DOHH2 (cell line): ENCODE measurements at regions not wholly inside any gene's neighbourhood (a gene's known extent, or its start where the extent isn't known, plus 50 kb on each side); places are given as distances from the start of the nearest gene placed in this dataset.

Experiments used
- CTCF ChIP-seq: fragments of 200-600 bp; sonication (generic); IDR thresholded peaks from one replicate; pipeline ENCODE4 v1.5.1; 2014; ENCODE audit warnings: antibody characterized with exemption, mild to moderate bottlenecking, low read depth, low read length; ENCODE audit not compliant: poor library complexity, severe bottlenecking
- EZH2phosphoT487 ChIP-seq: fragments of 200-600 bp; sonication (generic); IDR thresholded peaks from 2 replicates; pipeline ENCODE4 v1.6.1; 2017; ENCODE audit warnings: borderline replicate concordance, mild to moderate bottlenecking, antibody characterized with exemption, low read length, moderate library complexity, mixed read lengths

GRCh38 chr2:223532712-223533111, 69.4 kb downstream of the SCG2 start:
- TF ChIP-seq CTCF (no peak), EZH2phosphoT487 (no peak)
